ENCODE measurements at regions not wholly inside any gene's neighbourhood (a gene's known extent, or its start where the extent isn't known, plus 50 kb on each side); places are given as distances from the start of the nearest gene placed in this dataset.

DNA sequence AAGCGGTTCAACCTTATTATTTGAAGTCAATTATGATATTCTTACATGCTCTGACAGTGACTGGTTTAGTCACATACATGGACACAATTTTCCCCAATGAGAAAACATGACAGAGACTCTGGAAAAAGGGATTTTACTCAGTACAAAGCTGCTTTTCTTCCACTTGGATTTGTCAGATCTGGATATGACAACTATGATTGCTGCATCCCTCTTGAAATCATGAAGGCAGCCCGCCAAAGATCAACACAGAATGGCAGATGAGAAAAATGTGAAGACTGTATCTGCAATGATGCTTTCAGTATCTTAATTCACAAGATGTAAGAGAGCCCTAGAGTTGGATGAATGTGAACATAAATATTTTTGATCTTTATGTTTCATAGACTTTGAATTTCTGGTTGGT lies 439.6 kb downstream of the CDH8 start:
- DNase-seq (ENCODE audit: low read depth) = no peak

DNA sequence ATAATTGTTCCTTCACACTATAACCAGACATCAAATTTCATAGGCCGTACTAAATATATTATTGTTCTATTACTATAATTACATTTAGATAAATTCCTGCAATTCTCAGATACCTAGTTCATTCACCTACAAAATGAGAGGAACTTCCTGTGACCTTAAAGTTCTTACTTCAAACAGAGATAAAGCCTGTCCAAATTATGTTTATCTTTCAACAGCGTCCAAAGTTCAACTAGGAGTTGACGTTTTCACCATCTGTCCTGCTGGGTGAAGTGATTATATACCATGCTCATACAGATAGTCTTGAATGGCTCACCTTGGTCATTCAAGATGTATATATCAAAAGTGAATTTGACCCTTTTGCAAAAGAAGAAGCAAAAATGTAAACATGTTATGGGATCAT lies 440.6 kb downstream of the CDH8 start:
- no peak for DNase-seq (ENCODE audit: low read depth)

DNA sequence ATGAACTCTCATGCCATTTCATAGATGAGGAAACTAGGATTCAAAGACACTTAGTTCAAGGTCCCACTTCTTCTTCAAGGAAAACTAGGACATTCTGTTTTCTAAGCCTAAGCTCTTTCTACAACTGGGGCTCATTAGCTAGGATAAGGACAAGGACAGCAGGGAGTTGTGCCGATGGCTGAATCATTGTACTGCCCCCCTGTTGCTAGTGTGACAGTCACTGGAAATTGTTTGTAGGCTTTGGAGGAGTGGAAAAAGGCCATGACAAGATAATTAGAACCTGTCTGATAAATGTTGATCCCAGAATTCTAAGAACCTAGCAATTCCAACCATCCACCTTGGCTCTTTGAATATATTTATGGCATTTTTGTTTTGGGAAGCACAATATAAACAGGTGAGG lies 445.7 kb downstream of the CDH8 start:
- DNase-seq (ENCODE audit: low read depth) = no peak

DNA sequence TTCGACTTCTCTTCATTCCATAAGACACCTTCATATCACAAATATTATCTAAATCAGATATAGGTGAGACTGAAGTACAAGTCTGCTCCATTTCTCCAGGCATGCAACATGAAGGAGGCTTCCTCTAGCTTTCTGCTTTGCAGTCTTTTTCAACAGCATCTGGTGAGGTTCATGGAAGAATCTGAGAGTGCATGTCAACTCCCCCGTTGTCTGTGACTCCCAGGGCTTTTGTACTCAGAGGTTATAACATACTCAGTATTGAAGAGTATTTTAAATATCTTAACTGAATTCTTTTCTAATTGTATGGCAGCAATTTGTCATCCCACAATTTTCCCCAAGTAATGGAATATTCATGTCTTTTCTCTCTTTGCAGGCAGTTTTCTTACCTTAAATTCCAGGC lies 448.7 kb downstream of the CDH8 start:
- no peak for DNase-seq (ENCODE audit: low read depth)

DNA sequence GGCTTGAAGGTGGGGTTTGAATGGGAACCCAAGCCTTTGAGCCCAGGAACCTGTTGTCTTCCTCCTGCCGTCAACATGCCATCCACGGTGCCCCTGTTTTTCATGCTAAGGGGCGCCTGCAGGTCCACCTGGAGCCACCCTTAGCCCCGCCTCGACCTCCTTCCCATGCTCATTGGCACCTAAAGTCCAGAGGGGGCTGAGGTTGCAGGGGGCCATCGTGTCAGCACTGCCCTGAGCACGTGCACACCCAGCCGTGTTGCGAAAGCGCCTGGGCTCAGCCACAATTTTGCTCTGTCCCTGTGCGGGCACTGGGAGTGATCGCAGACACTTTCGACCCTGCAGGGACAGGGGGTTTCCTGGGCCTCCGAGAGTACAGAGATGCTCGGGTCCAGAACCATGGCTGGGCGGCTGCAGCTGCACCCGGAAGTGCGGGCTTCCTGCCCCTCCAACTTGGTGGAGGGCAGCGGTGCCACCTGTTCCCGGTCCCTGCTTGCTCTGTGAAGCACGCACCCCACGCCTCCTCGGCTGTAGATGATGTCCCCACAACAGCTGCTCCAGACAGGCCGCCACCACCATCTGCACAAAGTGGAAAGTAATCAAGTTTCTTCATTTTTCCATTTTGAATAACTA lies 454.7 kb downstream of the CDH8 start:
- DNase-seq (ENCODE audit: low read depth) = no peak

DNA sequence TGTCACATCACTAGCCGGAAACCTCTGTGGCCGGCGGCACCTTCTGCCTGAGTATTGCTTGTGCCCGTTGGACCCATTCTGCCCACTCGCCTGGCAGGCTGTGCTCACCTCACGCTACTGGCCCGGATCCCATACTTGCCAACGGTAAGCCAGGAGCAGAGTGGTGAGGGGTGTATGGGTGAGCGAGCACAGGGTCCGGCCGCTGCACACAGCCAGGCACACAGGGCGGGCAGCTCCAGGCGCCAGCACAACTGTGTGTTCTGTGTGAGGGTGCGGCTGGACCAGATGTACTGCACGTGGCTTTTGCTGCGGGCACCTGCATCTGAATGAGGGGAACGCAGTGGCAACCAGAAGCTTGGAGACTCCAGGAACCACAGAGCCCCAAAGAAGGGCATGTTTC lies 455.7 kb downstream of the CDH8 start:
- DNase-seq (ENCODE audit: low read depth) = no peak

DNA sequence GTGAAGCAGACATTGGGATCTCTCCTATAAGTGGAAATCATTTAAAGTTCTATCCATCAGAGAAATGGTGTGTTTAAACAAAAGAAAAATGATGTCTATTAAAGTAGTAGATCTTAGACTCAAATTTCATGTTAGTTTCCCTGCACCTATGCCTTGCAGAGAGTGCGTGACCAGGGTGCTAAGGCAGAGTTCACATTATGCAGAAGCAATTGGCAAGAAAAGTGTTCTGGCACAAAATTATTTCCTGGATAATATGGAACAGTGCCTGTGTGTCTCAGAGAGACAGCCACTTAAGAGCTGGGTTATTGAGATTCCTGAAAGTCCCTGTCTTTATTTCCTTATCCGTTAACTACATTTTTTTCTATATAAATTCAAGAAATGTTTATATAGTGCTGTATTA lies 457.0 kb downstream of the CDH8 start:
- DNase-seq (ENCODE audit: low read depth) = no peak

DNA sequence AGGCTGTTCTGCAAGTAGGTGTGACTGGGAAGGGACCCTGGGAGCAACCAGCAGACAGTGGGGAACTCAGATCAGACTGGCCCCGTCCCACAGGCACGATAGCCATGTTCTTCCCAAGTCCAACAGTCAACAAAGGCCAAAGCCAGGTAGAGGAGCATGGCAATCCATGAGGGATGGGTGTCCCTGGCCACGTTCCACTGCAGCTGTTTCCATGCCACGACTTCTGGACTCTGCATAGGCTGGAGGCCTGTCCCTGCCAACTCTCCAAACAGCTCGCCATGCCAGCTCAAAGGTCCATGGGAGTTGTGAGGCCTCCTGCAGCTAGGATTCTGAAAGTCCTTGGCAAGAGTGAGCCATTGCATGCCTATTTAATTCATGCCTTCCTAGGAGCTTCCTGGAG lies 459.8 kb downstream of the CDH8 start:
- DNase-seq (ENCODE audit: low read depth) = no peak

DNA sequence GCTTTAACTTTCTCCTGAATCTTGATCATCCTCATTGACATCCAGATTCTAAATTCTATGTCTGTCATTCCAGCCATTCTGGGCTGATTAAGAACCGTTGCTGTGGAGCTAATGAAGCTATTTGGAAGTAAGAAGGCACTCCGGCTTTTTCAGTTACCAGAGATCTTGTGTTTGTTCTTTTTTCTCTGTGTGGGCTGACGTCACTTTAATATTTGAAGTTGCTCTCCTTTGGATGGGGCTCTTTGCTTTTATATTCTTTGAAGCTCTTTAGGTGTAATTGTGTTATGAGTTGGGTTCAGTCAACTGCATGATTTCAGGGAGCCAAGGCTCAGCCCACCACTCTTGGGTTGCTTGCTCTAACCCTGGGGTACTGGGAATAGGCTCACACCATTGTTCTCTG lies 460.6 kb downstream of the CDH8 start:
- DNase-seq (ENCODE audit: low read depth) = no peak

DNA sequence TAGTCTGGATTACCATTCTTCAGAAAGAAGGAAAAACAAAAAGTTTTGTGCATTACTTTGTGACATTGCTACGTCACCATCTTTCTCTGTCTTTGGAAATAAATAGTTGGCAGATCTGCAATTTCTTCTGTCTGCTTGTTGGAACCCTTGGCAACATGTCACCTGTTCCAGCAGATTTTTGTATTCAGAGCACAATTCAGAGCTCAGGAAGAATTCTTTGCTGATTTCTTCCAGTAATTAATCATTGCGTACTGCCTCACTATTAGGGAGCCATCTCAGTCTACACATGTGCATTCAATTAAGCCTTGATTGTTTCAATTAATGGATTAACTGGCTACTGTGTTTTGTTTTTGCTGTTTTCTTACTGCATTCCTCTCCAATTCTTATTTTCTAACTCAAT lies 467.2 kb downstream of the CDH8 start:
- no peak for DNase-seq (ENCODE audit: low read depth)

DNA sequence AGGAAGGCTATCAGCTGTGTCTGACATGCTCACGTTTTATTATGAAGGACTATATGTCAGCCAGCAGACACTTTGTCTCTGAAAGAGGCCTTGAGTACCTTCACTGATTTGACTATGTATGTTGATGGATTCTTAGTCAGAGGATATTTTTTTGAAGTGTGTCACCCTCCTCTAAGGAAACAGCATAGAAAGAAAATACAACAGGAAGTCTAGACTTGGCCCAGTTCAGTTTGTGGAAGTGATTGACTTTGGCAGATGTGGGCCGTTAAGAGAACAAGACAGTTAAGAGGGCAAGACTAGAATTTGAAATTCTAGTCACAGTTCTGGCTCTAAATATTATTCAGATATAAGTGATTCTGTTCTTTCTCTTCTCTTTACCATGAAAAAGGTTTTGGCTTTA lies 471.5 kb downstream of the CDH8 start:
- no peak for DNase-seq (ENCODE audit: low read depth)

DNA sequence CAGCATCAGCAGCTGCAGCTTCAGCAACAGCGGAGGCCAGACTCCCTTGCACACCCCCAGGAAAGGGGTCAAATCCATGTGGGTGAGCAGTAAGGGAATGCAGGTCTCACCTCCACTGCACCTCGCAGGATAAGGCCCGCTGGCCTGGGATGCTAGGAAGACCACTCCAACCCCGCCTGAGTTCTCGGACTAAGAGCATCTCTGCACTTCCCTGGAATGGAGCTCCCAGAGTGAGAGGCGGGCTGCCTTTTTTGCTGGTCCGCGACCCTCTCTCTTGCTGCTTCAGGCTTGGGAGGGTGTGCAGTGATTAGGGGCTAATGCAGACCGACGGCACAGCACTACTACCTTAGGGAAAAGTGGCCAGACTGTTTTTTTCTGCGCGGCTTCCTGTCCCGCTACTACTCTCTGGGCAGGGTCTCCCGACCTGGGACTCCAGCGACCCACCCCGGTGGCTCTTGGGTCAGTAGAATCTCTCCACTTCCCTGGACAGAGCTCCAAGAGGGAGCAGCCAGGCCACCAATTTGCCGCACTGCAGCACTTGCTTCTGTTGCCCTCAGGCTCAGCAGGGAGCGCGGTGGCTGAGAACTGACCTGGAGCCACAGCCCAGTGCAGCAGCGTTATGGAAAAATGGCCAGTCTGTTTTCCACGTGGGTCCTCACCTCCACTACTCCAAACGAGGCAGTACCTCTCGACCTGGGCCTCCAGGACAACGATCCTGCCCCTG lies 480.4 kb downstream of the CDH8 start:
- no peak for DNase-seq (ENCODE audit: low read depth)

DNA sequence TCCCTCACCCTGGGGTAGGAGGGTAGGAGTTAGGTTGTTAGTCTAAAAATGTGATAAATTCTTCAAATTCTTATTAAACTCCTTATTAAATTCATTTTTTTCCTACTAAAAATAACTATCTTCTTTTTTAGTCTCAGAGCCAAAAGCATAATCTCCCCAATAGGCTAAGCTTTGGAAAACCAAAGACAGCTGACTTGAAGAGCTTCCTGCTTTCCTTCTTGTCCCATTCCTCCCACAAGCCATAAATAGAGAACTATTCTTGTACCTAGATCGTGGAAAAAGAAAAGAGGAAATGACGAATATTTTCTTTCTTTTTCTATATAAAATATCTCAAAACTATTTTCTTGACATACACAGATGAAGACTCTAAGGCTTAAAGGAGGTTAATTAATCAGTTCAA lies 486.9 kb downstream of the CDH8 start:
- DNase-seq (ENCODE audit: low read depth) = no peak

DNA sequence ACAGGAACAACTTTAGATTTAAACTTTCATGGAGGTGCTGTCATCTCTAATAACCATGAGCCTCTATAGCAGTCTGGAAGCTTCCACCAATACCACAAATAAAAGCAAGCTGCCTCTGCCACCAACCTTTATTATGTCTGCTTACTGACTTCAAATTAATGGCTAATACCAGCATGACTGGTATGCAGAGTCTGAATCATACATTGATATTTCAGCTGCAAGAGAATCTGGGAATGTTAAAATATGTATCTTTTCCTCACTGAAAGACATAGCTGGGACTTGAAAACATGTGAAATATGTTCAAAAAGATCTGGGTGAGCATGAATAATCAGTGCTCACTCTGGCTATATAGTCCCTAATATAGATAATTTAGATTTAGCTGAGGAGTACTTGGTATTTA lies 488.6 kb downstream of the CDH8 start:
- no peak for DNase-seq (ENCODE audit: low read depth)

DNA sequence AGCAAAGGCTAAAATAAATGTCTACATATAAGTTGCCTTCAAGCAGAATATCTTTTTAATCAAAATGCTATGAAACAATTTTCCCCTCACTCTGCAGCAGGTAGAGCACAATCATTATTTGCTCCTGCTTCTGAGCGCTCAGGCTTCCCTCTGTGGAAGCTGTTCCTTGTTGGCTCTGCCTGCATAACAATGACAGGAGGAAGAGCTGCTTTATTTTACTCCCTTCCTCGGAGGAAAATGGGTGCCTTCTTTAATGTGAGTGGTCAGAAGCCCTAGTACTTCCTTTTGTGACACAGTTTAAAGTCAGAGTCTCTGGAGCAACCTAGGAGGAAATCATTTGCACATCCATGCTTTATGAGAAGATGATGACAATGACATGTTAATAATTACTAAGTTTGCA lies 492.1 kb downstream of the CDH8 start:
- DNase-seq (ENCODE audit: low read depth) = no peak

DNA sequence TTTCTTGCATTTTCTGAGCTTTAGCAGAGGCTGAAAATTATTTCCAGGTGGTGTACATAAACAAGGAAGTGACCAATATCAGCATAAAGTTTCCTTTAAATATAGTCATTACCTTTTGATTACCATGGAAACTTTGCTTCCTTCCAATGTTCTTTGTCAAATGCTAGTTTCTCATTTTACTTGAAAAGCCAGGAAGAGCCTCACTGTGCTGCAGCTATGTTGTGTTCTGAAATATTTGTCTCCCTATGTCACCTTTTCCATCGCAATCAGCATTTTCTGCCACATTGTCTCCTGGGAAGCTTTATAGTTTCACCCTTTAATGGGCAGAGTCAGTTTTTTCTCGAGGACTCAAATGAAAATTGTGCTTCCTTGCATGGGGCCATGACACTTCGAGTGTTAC lies 496.0 kb downstream of the CDH8 start:
- no peak for DNase-seq (ENCODE audit: low read depth)

DNA sequence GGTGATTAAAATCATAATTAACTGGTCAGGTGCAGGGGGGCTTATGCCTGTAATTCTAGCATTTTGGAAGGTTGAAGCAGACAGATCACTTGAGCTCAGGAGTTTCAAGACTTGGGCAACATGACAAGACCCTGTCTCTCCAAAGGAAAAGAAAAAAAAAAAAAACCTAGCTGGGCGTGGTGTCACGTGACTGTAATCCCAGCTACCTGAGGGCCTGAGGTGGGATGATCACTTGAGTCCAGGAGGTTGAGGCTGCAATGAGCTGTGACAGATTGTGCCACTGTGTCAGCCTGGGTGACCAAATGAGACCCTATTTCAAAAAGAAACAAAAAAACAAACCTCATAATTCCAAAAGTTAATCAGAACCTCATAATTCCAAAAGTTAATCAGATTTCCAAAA lies 505.5 kb downstream of the CDH8 start:
- DNase-seq (ENCODE audit: low read depth) = no peak

DNA sequence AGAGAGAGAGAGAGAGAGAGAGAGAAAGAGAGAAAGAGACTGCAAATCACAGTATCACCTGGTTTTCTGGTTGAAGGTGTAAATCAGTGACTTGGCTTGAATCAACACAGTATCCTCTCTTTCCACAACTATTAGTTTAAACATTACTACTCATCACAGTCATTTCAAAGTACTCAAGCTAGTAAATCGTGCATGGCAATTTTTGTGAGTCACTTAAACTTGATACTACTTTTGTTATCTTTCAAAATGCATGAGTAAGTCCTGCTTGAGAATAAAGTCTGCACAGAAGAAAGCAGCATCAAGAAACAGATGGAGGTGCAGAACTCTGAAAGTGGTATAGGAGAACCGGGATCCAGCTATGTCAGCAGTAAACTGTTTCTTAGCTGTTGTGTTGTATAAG lies 535.4 kb downstream of the CDH8 start:
- DNase-seq (ENCODE audit: low read depth) = no peak

DNA sequence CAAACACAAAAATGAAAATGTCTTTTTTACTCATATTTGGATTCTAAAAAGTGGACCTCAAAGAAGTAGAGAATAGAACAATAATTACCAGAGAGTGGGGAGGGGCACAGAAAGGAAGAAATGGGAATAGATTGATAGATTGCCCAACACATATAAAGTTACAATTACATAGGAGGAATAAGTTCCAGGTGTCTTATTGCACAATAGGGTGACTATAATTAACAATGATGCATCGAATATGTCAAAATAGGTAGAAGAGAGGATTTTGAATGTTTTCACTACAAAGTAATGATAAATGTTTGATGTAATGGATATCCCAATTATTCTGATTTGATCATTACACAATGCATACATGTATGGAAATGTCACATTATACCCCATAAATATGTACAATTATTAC lies 556.0 kb downstream of the CDH8 start:
- no peak for DNase-seq (ENCODE audit: low read depth)

DNA sequence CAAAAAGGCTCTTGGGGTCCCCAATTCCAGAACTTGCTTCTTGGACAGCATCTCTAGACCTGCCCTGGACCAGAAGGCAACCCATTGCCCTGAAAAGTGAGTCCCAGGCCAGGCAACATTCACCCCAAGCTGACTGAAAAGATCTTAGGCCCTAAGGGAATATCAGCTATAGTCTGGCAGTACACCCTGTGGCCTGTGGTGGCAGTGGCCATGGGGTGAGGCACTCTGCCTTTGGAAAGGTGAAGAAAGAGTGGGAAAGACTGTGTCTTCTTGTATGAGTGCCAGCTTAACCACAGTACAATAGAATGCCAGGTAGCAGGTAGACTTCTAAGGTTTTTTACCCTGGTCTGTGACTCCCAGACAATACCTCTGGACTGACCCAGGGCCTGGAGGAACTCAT lies 564.5 kb downstream of the CDH8 start:
- no peak for DNase-seq (ENCODE audit: low read depth)

DNA sequence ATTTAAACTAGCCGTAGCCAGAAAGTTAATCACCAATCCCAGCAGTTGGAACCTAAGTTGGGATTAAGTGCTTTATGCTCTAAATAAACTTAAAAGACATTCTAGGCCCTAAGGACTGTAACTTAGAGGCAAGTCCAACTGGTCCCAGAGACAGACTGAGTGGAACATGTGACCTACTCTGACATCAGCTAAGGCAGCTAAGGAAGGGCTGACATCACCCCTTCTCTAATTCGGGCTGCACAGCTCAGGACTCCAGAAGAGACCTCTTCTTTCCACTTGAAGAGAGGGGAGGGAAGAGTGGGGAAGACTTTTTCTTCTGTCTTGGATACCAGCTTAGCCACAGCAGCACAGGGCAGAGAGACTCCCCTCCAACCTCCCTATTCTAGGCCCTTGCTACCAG lies 565.2 kb downstream of the CDH8 start:
- DNase-seq (ENCODE audit: low read depth) = no peak

DNA sequence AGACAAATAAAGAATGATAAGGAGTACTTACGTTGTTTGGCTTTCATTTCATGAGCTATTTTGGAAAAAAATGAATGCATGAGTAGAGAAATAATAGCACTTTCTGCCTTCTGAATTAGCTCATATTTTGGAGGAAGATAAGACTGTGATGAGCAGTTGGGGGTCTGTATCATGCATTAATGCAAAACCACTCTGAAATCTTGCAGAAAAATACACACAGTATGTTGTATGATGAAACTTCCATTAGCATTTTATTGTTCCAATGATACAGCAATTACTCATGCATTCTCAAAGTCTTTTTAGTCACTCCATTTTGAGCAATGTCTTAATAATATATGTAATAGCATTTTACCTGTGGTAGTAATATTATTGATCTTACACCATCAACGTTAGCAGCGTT lies 571.0 kb downstream of the CDH8 start:
- DNase-seq (ENCODE audit: low read depth) = no peak

DNA sequence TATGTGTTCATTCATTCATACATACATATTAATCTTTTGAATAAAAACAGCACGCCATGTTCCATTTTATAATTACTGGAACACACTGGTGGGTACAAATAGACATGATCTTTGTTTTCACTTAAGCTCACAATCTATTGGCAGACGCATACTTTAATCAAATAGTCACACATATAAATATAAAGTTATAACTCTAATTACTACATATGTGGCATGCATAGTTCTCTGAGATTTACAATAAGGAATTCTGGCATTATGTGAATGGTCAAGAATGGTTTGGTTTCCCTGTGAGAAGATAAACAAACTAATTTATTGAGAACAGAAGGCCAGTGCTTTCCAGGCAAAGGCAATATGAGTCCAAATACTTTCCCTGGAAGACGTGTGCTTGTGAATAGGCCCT lies 576.2 kb downstream of the CDH8 start:
- DNase-seq (ENCODE audit: low read depth) = no peak

DNA sequence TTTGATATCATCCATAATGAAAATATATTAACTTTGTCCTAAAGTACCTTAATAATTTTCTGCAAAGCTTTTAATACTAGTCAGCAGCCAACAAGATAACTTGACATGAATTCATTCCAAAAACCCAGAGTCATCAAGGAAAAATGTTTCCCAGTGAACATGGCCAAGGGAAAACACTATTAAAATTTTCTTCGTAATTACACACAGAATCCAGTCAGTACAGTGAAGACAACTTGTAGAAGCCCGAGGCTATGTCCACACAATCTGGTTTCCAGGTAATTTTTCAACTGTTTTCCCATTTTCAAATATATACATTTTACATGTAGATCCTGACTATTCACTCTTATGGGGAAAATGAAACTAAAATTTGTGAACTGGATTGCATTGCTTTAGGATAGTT lies 600.9 kb downstream of the CDH8 start:
- no peak for DNase-seq (ENCODE audit: low read depth)

All from activated T-cell treated with anti-CD3 and anti-CD28 coated beads for 1 hour (primary cell).